ENCODE measurements at regions not wholly inside any gene's neighbourhood (a gene's known extent, or its start where the extent isn't known, plus 50 kb on each side); places are given as distances from the start of the nearest gene placed in this dataset.
A peak's percentile ranks its signal among the peaks of the same experiment; 100 is the strongest.

- no peak overlapping the region for H3K4me3 ChIP-seq
- H3K27ac ChIP-seq, result no peak overlapping the region
- no peaks in the 10 kb centered on the region for H3K27me3 ChIP-seq (replicated peaks; ENCODE audit: insufficient read depth)
- no peak for ATAC-seq (ENCODE audit: insufficient number of reproducible peaks, low FRiP score, low read depth)
- no peak for TF ChIP-seq CTCF (IDR thresholded peaks at IDR 0.05)
- no peak for DNase-seq (ENCODE audit: low spot score)
- no peaks in the 10 kb centered on the region for H3K4me1 ChIP-seq (ENCODE audit: control insufficient read depth in 1 of 2, low read depth in 2 of 2)
- peaks cover 10% of the 10 kb centered on the region for H3K9me3 ChIP-seq
- H3K36me3 ChIP-seq, result peaks cover 11% of the 10 kb centered on the region
Measured at GRCh38 chr20:52087471-52087870, 104.1 kb downstream of the ZFP64 start.

GRCh38 chr20:52086878-52087277, 104.7 kb downstream of the ZFP64 start:
- Histone ChIP-seq H3K27ac (no peak overlapping the region), H3K36me3 (peaks cover 11% of the 10 kb centered on the region), H3K4me1 (ENCODE audit: control insufficient read depth in 1 of 2, low read depth in 2 of 2) (no peaks in the 10 kb centered on the region), H3K27me3 (replicated peaks; ENCODE audit: insufficient read depth) (no peaks in the 10 kb centered on the region), H3K4me3 (no peak overlapping the region), H3K9me3 (peaks cover 10% of the 10 kb centered on the region)
- no peak for DNase-seq (ENCODE audit: low spot score)
- TF ChIP-seq CTCF (IDR thresholded peaks at IDR 0.05), result no peak
- no peak for ATAC-seq (ENCODE audit: insufficient number of reproducible peaks, low FRiP score, low read depth)

GRCh38 chr20:52084727-52085126, 106.9 kb downstream of the ZFP64 start:
- H3K27ac ChIP-seq, result no peak overlapping the region
- H3K9me3 ChIP-seq, result peaks cover 10% of the 10 kb centered on the region
- no peaks in the 10 kb centered on the region for H3K27me3 ChIP-seq (replicated peaks; ENCODE audit: insufficient read depth)
- ATAC-seq (ENCODE audit: insufficient number of reproducible peaks, low FRiP score, low read depth), result no peak
- TF ChIP-seq CTCF (IDR thresholded peaks at IDR 0.05), result no peak
- no peak overlapping the region for H3K4me3 ChIP-seq
- no peak for DNase-seq (ENCODE audit: low spot score)
- H3K4me1 ChIP-seq (ENCODE audit: control insufficient read depth in 1 of 2, low read depth in 2 of 2), result no peaks in the 10 kb centered on the region
- peaks cover 11% of the 10 kb centered on the region for H3K36me3 ChIP-seq

- TF ChIP-seq CTCF (IDR thresholded peaks at IDR 0.05), result peak; percentile 29
- peaks cover 11% of the 10 kb centered on the region for H3K36me3 ChIP-seq
- no peak overlapping the region for H3K4me3 ChIP-seq
- H3K4me1 ChIP-seq (ENCODE audit: control insufficient read depth in 1 of 2, low read depth in 2 of 2), result no peaks in the 10 kb centered on the region
- DNase-seq (ENCODE audit: low spot score), result no peak
- H3K27ac ChIP-seq, result no peak overlapping the region
- H3K27me3 ChIP-seq (replicated peaks; ENCODE audit: insufficient read depth), result no peaks in the 10 kb centered on the region
- H3K9me3 ChIP-seq, result peaks cover 10% of the 10 kb centered on the region
- no peak for ATAC-seq (ENCODE audit: insufficient number of reproducible peaks, low FRiP score, low read depth)
Measured at GRCh38 chr20:52083627-52084232, 107.8 kb downstream of the ZFP64 start.

GRCh38 chr20:52082612-52083011, 109.0 kb downstream of the ZFP64 start:
- Histone ChIP-seq H3K36me3 (peaks cover 9% of the 10 kb centered on the region), H3K27ac (no peak overlapping the region), H3K4me1 (ENCODE audit: control insufficient read depth in 1 of 2, low read depth in 2 of 2) (no peaks in the 10 kb centered on the region), H3K9me3 (peaks cover 10% of the 10 kb centered on the region), H3K4me3 (no peak overlapping the region), H3K27me3 (replicated peaks; ENCODE audit: insufficient read depth) (no peaks in the 10 kb centered on the region)
- DNase-seq (ENCODE audit: low spot score) (no peak), ATAC-seq (ENCODE audit: insufficient number of reproducible peaks, low FRiP score, low read depth) (no peak)
- no peak for TF ChIP-seq CTCF (IDR thresholded peaks at IDR 0.05)

Data from thoracic aorta (tissue), 2 donors.